Smooth muscle cell (in vitro differentiated cells): ENCODE measurements at regions not wholly inside any gene's neighbourhood (a gene's known extent, or its start where the extent isn't known, plus 50 kb on each side); places are given as distances from the start of the nearest gene placed in this dataset.

Experiments
- DNase-seq: peaks from one replicate; lab custom pipeline; 2025; ENCODE audit not compliant: unreplicated experiment; lab: John Stamatoyannopoulos, UW
- H2AFZ ChIP-seq: fragments of 200-600 bp; sonication (generic); 2 replicates; pipeline ENCODE4 v1.6.0; 2016; ENCODE audit warnings: antibody characterized with exemption, low read depth, mild to moderate bottlenecking
- H3F3A ChIP-seq: fragments of 200-600 bp; sonication (generic); 2 replicates; pipeline ENCODE4 v1.6.0; 2017; ENCODE audit warnings: antibody characterized with exemption, low read depth
- H3K27ac ChIP-seq: fragments of 200-600 bp; sonication (generic); 2 replicates; pipeline ENCODE4 v1.5.1; 2016; ENCODE audit warnings: low read depth, mild to moderate bottlenecking
- H3K27me3 ChIP-seq: fragments of 200-600 bp; sonication (generic); 2 replicates; pipeline ENCODE4 v1.6.1; 2016; ENCODE audit warnings: low read depth, mild to moderate bottlenecking
- H3K36me3 ChIP-seq: fragments of 200-600 bp; sonication (generic); 2 replicates; pipeline ENCODE4 v1.5.1; 2016; ENCODE audit warnings: low read depth
- H3K4me1 ChIP-seq: fragments of 200-600 bp; sonication (generic); 2 replicates; pipeline ENCODE4 v1.5.1; 2016; ENCODE audit warnings: low read depth
- H3K4me2 ChIP-seq: fragments of 200-600 bp; sonication (generic); 2 replicates; pipeline ENCODE4 v1.6.0; 2016; ENCODE audit warnings: mild to moderate bottlenecking
- H3K4me3 ChIP-seq: fragments of 200-600 bp; sonication (generic); 2 replicates; pipeline ENCODE4 v1.5.1; 2016; ENCODE audit warnings: mild to moderate bottlenecking
- H3K79me2 ChIP-seq: fragments of 200-600 bp; sonication (generic); 2 replicates; pipeline ENCODE4 v1.6.0; 2016; ENCODE audit warnings: low read depth, mild to moderate bottlenecking
- H3K9ac ChIP-seq: fragments of 200-600 bp; sonication (generic); 2 replicates; pipeline ENCODE4 v1.6.0; 2016; ENCODE audit warnings: low read depth
- H3K9me3 ChIP-seq: fragments of 200-600 bp; sonication (generic); replicated peaks from 2 replicates; pipeline ENCODE4 v1.5.1; 2016; ENCODE audit warnings: low read depth
- H4K20me1 ChIP-seq: fragments of 200-600 bp; sonication (generic); 2 replicates; pipeline ENCODE4 v1.6.0; 2016; ENCODE audit warnings: low read depth
- CTCF ChIP-seq: fragments of 200-600 bp; sonication (generic); IDR thresholded peaks from 2 replicates; pipeline ENCODE4 v1.5.1; 2017; ENCODE audit warnings: borderline replicate concordance, mild to moderate bottlenecking, antibody characterized with exemption; ENCODE audit not compliant: insufficient read depth, poor library complexity, severe bottlenecking
- WGBS: methylation state at CpG from one replicate; pipeline ENCODE4 v1.1.7; 2016; ENCODE audit warnings: low lambda C conversion rate; 5-methylcytosine and 5-hydroxymethylcytosine counted together

GRCh38 chr3:14324224-14324944, 78.0 kb upstream of the SLC6A6 start:
- Histone ChIP-seq H3F3A (peaks cover 10% of the 10 kb centered on the region), H3K9me3 (no peaks in the 10 kb centered on the region), H3K27ac (peak overlapping the region; percentile 64), H3K4me3 (no peak overlapping the region), H3K4me1 (peaks cover 15% of the 10 kb centered on the region), H2AFZ (peak overlapping the region; percentile 28), H4K20me1 (no peaks in the 10 kb centered on the region), H3K4me2 (peak overlapping the region; percentile 49), H3K9ac (peak overlapping the region; percentile 19), H3K36me3 (no peaks in the 10 kb centered on the region), H3K79me2 (no peaks in the 10 kb centered on the region), H3K27me3 (no peaks in the 10 kb centered on the region)
- TF ChIP-seq CTCF = no peak
- no peak for DNase-seq
- WGBS = 37% methylated on average over 13 of the region's 13 CpGs

DNA sequence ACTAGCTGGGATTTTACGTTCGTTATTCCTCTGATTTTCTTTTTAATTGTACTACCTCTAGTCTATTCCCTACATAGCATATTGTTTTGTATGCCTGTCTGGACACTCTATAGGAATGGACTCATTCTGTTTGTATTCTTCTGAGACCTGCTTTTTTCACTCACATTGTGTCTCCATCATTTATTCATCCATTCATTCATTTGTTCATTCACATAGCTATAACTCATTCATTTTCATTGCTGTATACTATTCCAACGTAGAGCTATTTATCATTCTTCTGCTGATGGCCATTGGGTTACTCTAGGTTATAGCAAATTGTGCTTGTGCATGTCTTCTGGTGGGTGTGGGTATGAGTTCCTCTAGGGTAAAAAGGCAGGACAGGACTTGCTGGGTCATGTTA, 74.0 kb upstream of the SLC6A6 start:
- WGBS = 92% methylated on average over 3 of the region's 3 CpGs
- H3K4me1 ChIP-seq = peaks cover 9% of the 10 kb centered on the region
- no peak overlapping the region for H3K4me3 ChIP-seq
- no peaks in the 10 kb centered on the region for H3K36me3 ChIP-seq
- H2AFZ ChIP-seq = no peak overlapping the region
- H3K27me3 ChIP-seq = no peaks in the 10 kb centered on the region
- H3K27ac ChIP-seq = no peak overlapping the region
- H3K9me3 ChIP-seq = no peaks in the 10 kb centered on the region
- TF ChIP-seq CTCF = no peak
- no peaks in the 10 kb centered on the region for H3K79me2 ChIP-seq
- DNase-seq = no peak
- peaks cover 10% of the 10 kb centered on the region for H3F3A ChIP-seq
- no peak overlapping the region for H3K4me2 ChIP-seq
- no peak overlapping the region for H3K9ac ChIP-seq
- H4K20me1 ChIP-seq = no peaks in the 10 kb centered on the region

- H3K4me2 ChIP-seq = no peak overlapping the region
- WGBS = 60% methylated on average over 11 of the region's 11 CpGs
- H3K79me2 ChIP-seq = no peaks in the 10 kb centered on the region
- H3K4me3 ChIP-seq = no peak overlapping the region
- no peak overlapping the region for H3K27ac ChIP-seq
- H3K36me3 ChIP-seq = no peaks in the 10 kb centered on the region
- H3K9me3 ChIP-seq = no peaks in the 10 kb centered on the region
- H3K27me3 ChIP-seq = no peaks in the 10 kb centered on the region
- H3K9ac ChIP-seq = no peak overlapping the region
- no peak overlapping the region for H2AFZ ChIP-seq
- peaks cover 10% of the 10 kb centered on the region for H3F3A ChIP-seq
- peaks cover 9% of the 10 kb centered on the region for H3K4me1 ChIP-seq
- DNase-seq = no peak
- TF ChIP-seq CTCF = no peak
- no peaks in the 10 kb centered on the region for H4K20me1 ChIP-seq
Observed at GRCh38 chr3:14329116-14329830, 73.1 kb upstream of the SLC6A6 start.
